ENCODE measurements at regions not wholly inside any gene's neighbourhood (a gene's known extent, or its start where the extent isn't known, plus 50 kb on each side); places are given as distances from the start of the nearest gene placed in this dataset.

- peaks cover 21% of the 10 kb centered on the region for H3K4me1 Mint-ChIP-seq (ENCODE audit: unreplicated experiment)
- no peaks in the 10 kb centered on the region for H3K27me3 Mint-ChIP-seq (ENCODE audit: unreplicated experiment)
- no peaks in the 10 kb centered on the region for H3K9me3 Mint-ChIP-seq (ENCODE audit: unreplicated experiment)
- peak overlapping the region; percentile 5 for H3K27ac Mint-ChIP-seq (ENCODE audit: unreplicated experiment)
- no peak for TF ChIP-seq CTCF (IDR thresholded peaks at IDR 0.05)
- H3K4me3 Mint-ChIP-seq (ENCODE audit: unreplicated experiment): no peak overlapping the region
- no peak for DNase-seq (ENCODE audit: extremely low spot score, unreplicated experiment)
- H3K36me3 Mint-ChIP-seq (ENCODE audit: unreplicated experiment): no peaks in the 10 kb centered on the region
These were observed 88.9 kb upstream of the TRIO start for GRCh38 chr5:14054111-14054854.

DNA sequence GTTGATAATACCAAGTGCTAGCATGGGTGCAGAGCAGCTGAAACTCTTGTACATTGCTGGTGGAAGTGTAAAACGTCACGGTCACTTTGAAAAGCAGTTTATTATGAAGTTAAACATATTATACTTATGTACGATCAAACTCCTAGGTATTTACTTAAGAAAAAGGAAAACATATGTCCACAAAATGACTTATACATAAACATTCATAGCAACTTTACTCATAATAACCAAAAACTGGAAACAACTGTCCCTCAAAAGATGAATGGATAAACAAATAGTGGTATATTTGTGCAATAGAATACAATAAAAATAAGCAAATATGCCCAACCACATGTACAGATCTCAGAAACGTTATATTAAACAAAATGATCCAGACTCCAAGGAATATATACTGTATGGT is 92.3 kb upstream of the TRIO start:
- Mint-ChIP-seq H3K27ac (ENCODE audit: unreplicated experiment) (no peak overlapping the region), H3K4me1 (ENCODE audit: unreplicated experiment) (peaks cover 29% of the 10 kb centered on the region), H3K9me3 (ENCODE audit: unreplicated experiment) (peaks cover 5% of the 10 kb centered on the region), H3K27me3 (ENCODE audit: unreplicated experiment) (no peaks in the 10 kb centered on the region), H3K36me3 (ENCODE audit: unreplicated experiment) (no peaks in the 10 kb centered on the region), H3K4me3 (ENCODE audit: unreplicated experiment) (no peak overlapping the region)
- TF ChIP-seq CTCF (IDR thresholded peaks at IDR 0.05): no peak
- no peak for DNase-seq (ENCODE audit: extremely low spot score, unreplicated experiment)

GRCh38 chr5:14048434-14048833 is 94.7 kb upstream of the TRIO start:
- DNase-seq (ENCODE audit: extremely low spot score, unreplicated experiment): no peak
- H3K27ac Mint-ChIP-seq (ENCODE audit: unreplicated experiment): no peak overlapping the region
- peaks cover 5% of the 10 kb centered on the region for H3K9me3 Mint-ChIP-seq (ENCODE audit: unreplicated experiment)
- no peak for TF ChIP-seq CTCF (IDR thresholded peaks at IDR 0.05)
- peaks cover 15% of the 10 kb centered on the region for H3K4me1 Mint-ChIP-seq (ENCODE audit: unreplicated experiment)
- no peaks in the 10 kb centered on the region for H3K27me3 Mint-ChIP-seq (ENCODE audit: unreplicated experiment)
- no peaks in the 10 kb centered on the region for H3K36me3 Mint-ChIP-seq (ENCODE audit: unreplicated experiment)
- H3K4me3 Mint-ChIP-seq (ENCODE audit: unreplicated experiment): no peak overlapping the region

GRCh38 chr5:14041528-14042192 is 97.2 kb upstream of the DNAH5 start:
- H3K27ac Mint-ChIP-seq (ENCODE audit: unreplicated experiment): no peak overlapping the region
- H3K27me3 Mint-ChIP-seq (ENCODE audit: unreplicated experiment): no peaks in the 10 kb centered on the region
- no peak for DNase-seq (ENCODE audit: extremely low spot score, unreplicated experiment)
- H3K4me3 Mint-ChIP-seq (ENCODE audit: unreplicated experiment): no peak overlapping the region
- TF ChIP-seq CTCF (IDR thresholded peaks at IDR 0.05): no peak
- no peaks in the 10 kb centered on the region for H3K9me3 Mint-ChIP-seq (ENCODE audit: unreplicated experiment)
- H3K36me3 Mint-ChIP-seq (ENCODE audit: unreplicated experiment): no peaks in the 10 kb centered on the region
- H3K4me1 Mint-ChIP-seq (ENCODE audit: unreplicated experiment): peaks cover 38% of the 10 kb centered on the region

DNA sequence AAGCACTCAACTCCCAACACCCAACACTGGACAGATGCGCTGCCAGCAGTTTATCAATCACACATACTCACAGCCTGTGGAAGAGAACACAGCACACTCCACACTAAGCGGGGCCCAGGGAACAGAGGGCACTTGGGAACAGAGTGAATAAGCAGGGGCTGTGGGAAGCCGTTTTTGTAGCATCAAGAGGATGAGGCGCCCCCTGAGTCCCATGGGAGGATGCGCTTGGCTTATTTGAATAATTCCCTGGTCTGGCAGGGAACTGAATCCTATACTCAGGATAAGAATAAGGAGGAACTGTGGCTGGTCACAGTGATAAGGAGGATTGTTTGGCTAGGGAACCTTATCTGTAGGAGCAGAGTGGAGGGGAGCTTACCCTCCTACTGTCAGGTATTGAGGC is 96.1 kb upstream of the DNAH5 start:
- no peaks in the 10 kb centered on the region for H3K9me3 Mint-ChIP-seq (ENCODE audit: unreplicated experiment)
- no peak overlapping the region for H3K4me3 Mint-ChIP-seq (ENCODE audit: unreplicated experiment)
- no peak for TF ChIP-seq CTCF (IDR thresholded peaks at IDR 0.05)
- H3K4me1 Mint-ChIP-seq (ENCODE audit: unreplicated experiment): peaks cover 49% of the 10 kb centered on the region
- DNase-seq (ENCODE audit: extremely low spot score, unreplicated experiment): no peak
- no peaks in the 10 kb centered on the region for H3K27me3 Mint-ChIP-seq (ENCODE audit: unreplicated experiment)
- no peaks in the 10 kb centered on the region for H3K36me3 Mint-ChIP-seq (ENCODE audit: unreplicated experiment)
- no peak overlapping the region for H3K27ac Mint-ChIP-seq (ENCODE audit: unreplicated experiment)
